GM23338 (cell line): ENCODE measurements at regions not wholly inside any gene's neighbourhood (a gene's known extent, or its start where the extent isn't known, plus 50 kb on each side); places are given as distances from the start of the nearest gene placed in this dataset.

Experiments
- ATAC-seq: fragments of 200-7000 bp; cut with Tn5 transposase; 3 replicates; pipeline ENCODE4 v1.9.1; 2020
- DNase-seq: peaks from one replicate; pipeline ENCODE4 v3.0.0-alpha.2; 2015; ENCODE audit warnings: low spot score
- H2AFZ ChIP-seq: fragments of 200-600 bp; sonication (generic); 2 replicates; pipeline ENCODE4 v1.8.0; 2016; ENCODE audit warnings: antibody characterized with exemption, mild to moderate bottlenecking, moderate library complexity
- H3F3A ChIP-seq: fragments of 200-600 bp; sonication (generic); replicated peaks from 2 replicates; pipeline ENCODE4 v1.8.0; 2017; ENCODE audit warnings: antibody characterized with exemption, mixed run types, low read depth
- H3K27ac ChIP-seq: fragments of 200-600 bp; sonication (generic); 2 replicates; pipeline ENCODE4 v1.6.1; 2016; ENCODE audit warnings: low read depth
- H3K27me3 ChIP-seq: fragments of 200-600 bp; sonication (generic); 2 replicates; pipeline ENCODE4 v1.8.0; 2016; ENCODE audit warnings: mild to moderate bottlenecking, mixed run types, moderate library complexity; ENCODE audit not compliant: insufficient read depth
- H3K36me3 ChIP-seq: fragments of 200-600 bp; sonication (generic); 2 replicates; pipeline ENCODE4 v1.8.0; 2016; ENCODE audit warnings: mild to moderate bottlenecking; ENCODE audit not compliant: insufficient read depth
- H3K4me1 ChIP-seq: fragments of 200-600 bp; sonication (generic); 2 replicates; pipeline ENCODE4 v1.8.0; 2016; ENCODE audit warnings: mild to moderate bottlenecking, moderate library complexity; ENCODE audit not compliant: insufficient read depth
- H3K4me2 ChIP-seq: fragments of 200-600 bp; sonication (generic); 2 replicates; pipeline ENCODE4 v1.7.1; 2017; ENCODE audit warnings: mixed run types
- H3K4me3 ChIP-seq: fragments of 200-600 bp; sonication (generic); 2 replicates; pipeline ENCODE4 v1.6.1; 2016; ENCODE audit warnings: mixed run types
- H3K79me2 ChIP-seq: fragments of 200-600 bp; sonication (generic); replicated peaks from 2 replicates; pipeline ENCODE4 v1.8.0; 2017; ENCODE audit warnings: mild to moderate bottlenecking; ENCODE audit not compliant: insufficient read depth
- H3K9me2 ChIP-seq: fragments of 200-600 bp; sonication (generic); 2 replicates; pipeline ENCODE4 v1.8.0; 2017; ENCODE audit not compliant: insufficient read depth
- H4K20me1 ChIP-seq: fragments of 200-600 bp; sonication (generic); replicated peaks from 2 replicates; pipeline ENCODE4 v1.8.0; 2017; ENCODE audit warnings: mild to moderate bottlenecking; ENCODE audit not compliant: insufficient read depth
- H3K27ac Mint-ChIP-seq: 2 replicates; pipeline ENCODE4 v1.8.0; 2020; ENCODE audit warnings: inconsistent platforms, mild to moderate bottlenecking, moderate library complexity, mixed read lengths
- H3K27me3 Mint-ChIP-seq: 3 replicates; pipeline ENCODE4 v1.8.0; 2022; ENCODE audit warnings: low read depth, mild to moderate bottlenecking, moderate library complexity, mixed read lengths, inconsistent platforms; ENCODE audit not compliant: insufficient read depth, poor library complexity
- H3K36me3 Mint-ChIP-seq: 3 replicates; pipeline ENCODE4 v1.8.0; 2021; ENCODE audit warnings: low read depth, mild to moderate bottlenecking, inconsistent platforms, moderate library complexity, mixed read lengths
- H3K4me1 Mint-ChIP-seq: 3 replicates; pipeline ENCODE4 v1.8.0; 2020; ENCODE audit warnings: mild to moderate bottlenecking, inconsistent platforms, mixed read lengths
- H3K4me3 Mint-ChIP-seq: 3 replicates; pipeline ENCODE4 v1.8.0; 2021; ENCODE audit warnings: moderate library complexity, mild to moderate bottlenecking, inconsistent platforms, mixed read lengths
- H3K9me3 Mint-ChIP-seq: 3 replicates; pipeline ENCODE4 v1.8.0; 2020; ENCODE audit warnings: moderate library complexity, mild to moderate bottlenecking, inconsistent platforms, mixed read lengths
- CREB1 ChIP-seq: fragments of 250-450 bp; sonication (Bioruptor Pico); IDR thresholded peaks from 2 replicates; pipeline ENCODE4 v1.5.0; 2020; ENCODE audit warnings: low read depth, mild to moderate bottlenecking, moderate library complexity
- EZH2 ChIP-seq: fragments of 200-600 bp; sonication (generic); IDR thresholded peaks from one replicate; pipeline ENCODE4 v1.8.0; 2017; ENCODE audit warnings: antibody characterized with exemption, mild to moderate bottlenecking, low read depth; ENCODE audit not compliant: unreplicated experiment
- EZH2phosphoT487 ChIP-seq: fragments of 200-600 bp; sonication (generic); IDR thresholded peaks from one replicate; pipeline ENCODE4 v1.8.1; 2018; ENCODE audit warnings: antibody characterized with exemption; ENCODE audit not compliant: unreplicated experiment
- JUNB ChIP-seq: IDR thresholded peaks from one replicate; pipeline ENCODE4 v1.6.1; 2016; ENCODE audit warnings: antibody characterized with exemption; ENCODE audit not compliant: unreplicated experiment
- NANOG ChIP-seq: IDR thresholded peaks from 2 replicates; pipeline ENCODE4 v1.6.1; 2016; ENCODE audit warnings: antibody characterized with exemption, borderline replicate concordance
- POLR2AphosphoS5 ChIP-seq: IDR thresholded peaks from 2 replicates; pipeline ENCODE4 v1.6.1; 2016; ENCODE audit warnings: antibody characterized with exemption, low read depth
- STAT1 ChIP-seq: IDR thresholded peaks from one replicate; pipeline ENCODE4 v1.6.1; 2016; ENCODE audit warnings: antibody characterized with exemption; ENCODE audit not compliant: unreplicated experiment
- ZNF114 ChIP-seq: fragments of 250-450 bp; sonication (Bioruptor Pico); IDR thresholded peaks from 2 replicates; pipeline ENCODE4 v1.5.0; 2020; ENCODE audit warnings: mild to moderate bottlenecking, moderate library complexity
- ZNF331 ChIP-seq: fragments of 250-450 bp; sonication (Bioruptor Pico); IDR thresholded peaks from 2 replicates; pipeline ENCODE4 v1.5.0; 2020; ENCODE audit warnings: low read depth, mild to moderate bottlenecking, moderate library complexity
- TF ChIP-seq, protein P1 (sequence below): IDR thresholded peaks from 2 replicates; pipeline ENCODE4 v1.6.1; 2016; ENCODE audit warnings: antibody characterized with exemption
- TF ChIP-seq, protein P2 (sequence below), 2 experiments: fragments of 200-600 bp in 1 of 2; sonication (generic) in 1 of 2; conservative IDR thresholded peaks; 2 replicates each; pipeline versions ENCODE4 v1.5.1 to v1.6.1; 2016 to 2017; ENCODE audit warnings: antibody characterized with exemption in 2 of 2, low read depth in 2 of 2, mild to moderate bottlenecking in 2 of 2, moderate library complexity in 1 of 2
- TF ChIP-seq, protein P3 (sequence below): IDR thresholded peaks from one replicate; pipeline ENCODE4 v1.6.1; 2018; ENCODE audit warnings: antibody characterized with exemption; ENCODE audit not compliant: unreplicated experiment
- TF ChIP-seq, protein P4 (sequence below): fragments of 250-450 bp; sonication (Bioruptor Pico); IDR thresholded peaks from 2 replicates; pipeline ENCODE4 v1.5.0; 2020; ENCODE audit warnings: mild to moderate bottlenecking, moderate library complexity

DNA sequence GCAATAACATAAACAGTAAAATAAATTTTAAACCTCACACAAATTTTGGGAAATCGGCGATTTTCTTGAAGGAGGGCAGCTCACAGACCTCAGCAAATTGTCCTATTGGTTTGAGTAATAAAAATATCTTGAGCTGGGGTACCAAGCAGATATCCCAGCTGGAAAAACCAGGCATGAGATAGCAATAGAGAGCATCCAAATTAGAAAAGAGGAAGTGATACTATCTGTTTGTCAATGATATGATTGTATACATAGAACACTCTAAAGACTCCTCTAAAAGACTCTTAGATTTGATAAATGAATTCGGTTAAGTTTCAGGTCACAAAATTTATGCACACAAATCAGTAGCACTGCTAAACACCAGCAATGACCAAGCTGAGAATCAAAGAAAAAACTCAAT is 90.5 kb upstream of the ACTRT1 start:
- ATAC-seq (no peak), DNase-seq (no peak)
- Mint-ChIP-seq H3K4me1 (no peaks in the 10 kb centered on the region), H3K4me3 (no peak overlapping the region), H3K27me3 (no peaks in the 10 kb centered on the region), H3K36me3 (no peaks in the 10 kb centered on the region), H3K9me3 (peaks cover 2% of the 10 kb centered on the region; the same call in 2 of the 3 replicates), H3K27ac (no peak overlapping the region)
- no peak for TF ChIP-seq CREB1
- no peak for TF ChIP-seq EZH2
- TF ChIP-seq, protein P1, sequence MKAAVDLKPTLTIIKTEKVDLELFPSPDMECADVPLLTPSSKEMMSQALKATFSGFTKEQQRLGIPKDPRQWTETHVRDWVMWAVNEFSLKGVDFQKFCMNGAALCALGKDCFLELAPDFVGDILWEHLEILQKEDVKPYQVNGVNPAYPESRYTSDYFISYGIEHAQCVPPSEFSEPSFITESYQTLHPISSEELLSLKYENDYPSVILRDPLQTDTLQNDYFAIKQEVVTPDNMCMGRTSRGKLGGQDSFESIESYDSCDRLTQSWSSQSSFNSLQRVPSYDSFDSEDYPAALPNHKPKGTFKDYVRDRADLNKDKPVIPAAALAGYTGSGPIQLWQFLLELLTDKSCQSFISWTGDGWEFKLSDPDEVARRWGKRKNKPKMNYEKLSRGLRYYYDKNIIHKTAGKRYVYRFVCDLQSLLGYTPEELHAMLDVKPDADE = no peak
- TF ChIP-seq ZNF114 (CRISPR knock-in tag) = no peak
- TF ChIP-seq, protein P2, sequence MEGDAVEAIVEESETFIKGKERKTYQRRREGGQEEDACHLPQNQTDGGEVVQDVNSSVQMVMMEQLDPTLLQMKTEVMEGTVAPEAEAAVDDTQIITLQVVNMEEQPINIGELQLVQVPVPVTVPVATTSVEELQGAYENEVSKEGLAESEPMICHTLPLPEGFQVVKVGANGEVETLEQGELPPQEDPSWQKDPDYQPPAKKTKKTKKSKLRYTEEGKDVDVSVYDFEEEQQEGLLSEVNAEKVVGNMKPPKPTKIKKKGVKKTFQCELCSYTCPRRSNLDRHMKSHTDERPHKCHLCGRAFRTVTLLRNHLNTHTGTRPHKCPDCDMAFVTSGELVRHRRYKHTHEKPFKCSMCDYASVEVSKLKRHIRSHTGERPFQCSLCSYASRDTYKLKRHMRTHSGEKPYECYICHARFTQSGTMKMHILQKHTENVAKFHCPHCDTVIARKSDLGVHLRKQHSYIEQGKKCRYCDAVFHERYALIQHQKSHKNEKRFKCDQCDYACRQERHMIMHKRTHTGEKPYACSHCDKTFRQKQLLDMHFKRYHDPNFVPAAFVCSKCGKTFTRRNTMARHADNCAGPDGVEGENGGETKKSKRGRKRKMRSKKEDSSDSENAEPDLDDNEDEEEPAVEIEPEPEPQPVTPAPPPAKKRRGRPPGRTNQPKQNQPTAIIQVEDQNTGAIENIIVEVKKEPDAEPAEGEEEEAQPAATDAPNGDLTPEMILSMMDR (conservative IDR thresholded peaks at IDR 0.05; ENCODE audit: low read depth in 2 of 2) = no peak
- no peak for TF ChIP-seq ZNF331 (CRISPR knock-in tag)
- TF ChIP-seq JUNB = no peak
- TF ChIP-seq, protein P3, sequence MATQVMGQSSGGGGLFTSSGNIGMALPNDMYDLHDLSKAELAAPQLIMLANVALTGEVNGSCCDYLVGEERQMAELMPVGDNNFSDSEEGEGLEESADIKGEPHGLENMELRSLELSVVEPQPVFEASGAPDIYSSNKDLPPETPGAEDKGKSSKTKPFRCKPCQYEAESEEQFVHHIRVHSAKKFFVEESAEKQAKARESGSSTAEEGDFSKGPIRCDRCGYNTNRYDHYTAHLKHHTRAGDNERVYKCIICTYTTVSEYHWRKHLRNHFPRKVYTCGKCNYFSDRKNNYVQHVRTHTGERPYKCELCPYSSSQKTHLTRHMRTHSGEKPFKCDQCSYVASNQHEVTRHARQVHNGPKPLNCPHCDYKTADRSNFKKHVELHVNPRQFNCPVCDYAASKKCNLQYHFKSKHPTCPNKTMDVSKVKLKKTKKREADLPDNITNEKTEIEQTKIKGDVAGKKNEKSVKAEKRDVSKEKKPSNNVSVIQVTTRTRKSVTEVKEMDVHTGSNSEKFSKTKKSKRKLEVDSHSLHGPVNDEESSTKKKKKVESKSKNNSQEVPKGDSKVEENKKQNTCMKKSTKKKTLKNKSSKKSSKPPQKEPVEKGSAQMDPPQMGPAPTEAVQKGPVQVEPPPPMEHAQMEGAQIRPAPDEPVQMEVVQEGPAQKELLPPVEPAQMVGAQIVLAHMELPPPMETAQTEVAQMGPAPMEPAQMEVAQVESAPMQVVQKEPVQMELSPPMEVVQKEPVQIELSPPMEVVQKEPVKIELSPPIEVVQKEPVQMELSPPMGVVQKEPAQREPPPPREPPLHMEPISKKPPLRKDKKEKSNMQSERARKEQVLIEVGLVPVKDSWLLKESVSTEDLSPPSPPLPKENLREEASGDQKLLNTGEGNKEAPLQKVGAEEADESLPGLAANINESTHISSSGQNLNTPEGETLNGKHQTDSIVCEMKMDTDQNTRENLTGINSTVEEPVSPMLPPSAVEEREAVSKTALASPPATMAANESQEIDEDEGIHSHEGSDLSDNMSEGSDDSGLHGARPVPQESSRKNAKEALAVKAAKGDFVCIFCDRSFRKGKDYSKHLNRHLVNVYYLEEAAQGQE = no peak
- TF ChIP-seq, protein P4, sequence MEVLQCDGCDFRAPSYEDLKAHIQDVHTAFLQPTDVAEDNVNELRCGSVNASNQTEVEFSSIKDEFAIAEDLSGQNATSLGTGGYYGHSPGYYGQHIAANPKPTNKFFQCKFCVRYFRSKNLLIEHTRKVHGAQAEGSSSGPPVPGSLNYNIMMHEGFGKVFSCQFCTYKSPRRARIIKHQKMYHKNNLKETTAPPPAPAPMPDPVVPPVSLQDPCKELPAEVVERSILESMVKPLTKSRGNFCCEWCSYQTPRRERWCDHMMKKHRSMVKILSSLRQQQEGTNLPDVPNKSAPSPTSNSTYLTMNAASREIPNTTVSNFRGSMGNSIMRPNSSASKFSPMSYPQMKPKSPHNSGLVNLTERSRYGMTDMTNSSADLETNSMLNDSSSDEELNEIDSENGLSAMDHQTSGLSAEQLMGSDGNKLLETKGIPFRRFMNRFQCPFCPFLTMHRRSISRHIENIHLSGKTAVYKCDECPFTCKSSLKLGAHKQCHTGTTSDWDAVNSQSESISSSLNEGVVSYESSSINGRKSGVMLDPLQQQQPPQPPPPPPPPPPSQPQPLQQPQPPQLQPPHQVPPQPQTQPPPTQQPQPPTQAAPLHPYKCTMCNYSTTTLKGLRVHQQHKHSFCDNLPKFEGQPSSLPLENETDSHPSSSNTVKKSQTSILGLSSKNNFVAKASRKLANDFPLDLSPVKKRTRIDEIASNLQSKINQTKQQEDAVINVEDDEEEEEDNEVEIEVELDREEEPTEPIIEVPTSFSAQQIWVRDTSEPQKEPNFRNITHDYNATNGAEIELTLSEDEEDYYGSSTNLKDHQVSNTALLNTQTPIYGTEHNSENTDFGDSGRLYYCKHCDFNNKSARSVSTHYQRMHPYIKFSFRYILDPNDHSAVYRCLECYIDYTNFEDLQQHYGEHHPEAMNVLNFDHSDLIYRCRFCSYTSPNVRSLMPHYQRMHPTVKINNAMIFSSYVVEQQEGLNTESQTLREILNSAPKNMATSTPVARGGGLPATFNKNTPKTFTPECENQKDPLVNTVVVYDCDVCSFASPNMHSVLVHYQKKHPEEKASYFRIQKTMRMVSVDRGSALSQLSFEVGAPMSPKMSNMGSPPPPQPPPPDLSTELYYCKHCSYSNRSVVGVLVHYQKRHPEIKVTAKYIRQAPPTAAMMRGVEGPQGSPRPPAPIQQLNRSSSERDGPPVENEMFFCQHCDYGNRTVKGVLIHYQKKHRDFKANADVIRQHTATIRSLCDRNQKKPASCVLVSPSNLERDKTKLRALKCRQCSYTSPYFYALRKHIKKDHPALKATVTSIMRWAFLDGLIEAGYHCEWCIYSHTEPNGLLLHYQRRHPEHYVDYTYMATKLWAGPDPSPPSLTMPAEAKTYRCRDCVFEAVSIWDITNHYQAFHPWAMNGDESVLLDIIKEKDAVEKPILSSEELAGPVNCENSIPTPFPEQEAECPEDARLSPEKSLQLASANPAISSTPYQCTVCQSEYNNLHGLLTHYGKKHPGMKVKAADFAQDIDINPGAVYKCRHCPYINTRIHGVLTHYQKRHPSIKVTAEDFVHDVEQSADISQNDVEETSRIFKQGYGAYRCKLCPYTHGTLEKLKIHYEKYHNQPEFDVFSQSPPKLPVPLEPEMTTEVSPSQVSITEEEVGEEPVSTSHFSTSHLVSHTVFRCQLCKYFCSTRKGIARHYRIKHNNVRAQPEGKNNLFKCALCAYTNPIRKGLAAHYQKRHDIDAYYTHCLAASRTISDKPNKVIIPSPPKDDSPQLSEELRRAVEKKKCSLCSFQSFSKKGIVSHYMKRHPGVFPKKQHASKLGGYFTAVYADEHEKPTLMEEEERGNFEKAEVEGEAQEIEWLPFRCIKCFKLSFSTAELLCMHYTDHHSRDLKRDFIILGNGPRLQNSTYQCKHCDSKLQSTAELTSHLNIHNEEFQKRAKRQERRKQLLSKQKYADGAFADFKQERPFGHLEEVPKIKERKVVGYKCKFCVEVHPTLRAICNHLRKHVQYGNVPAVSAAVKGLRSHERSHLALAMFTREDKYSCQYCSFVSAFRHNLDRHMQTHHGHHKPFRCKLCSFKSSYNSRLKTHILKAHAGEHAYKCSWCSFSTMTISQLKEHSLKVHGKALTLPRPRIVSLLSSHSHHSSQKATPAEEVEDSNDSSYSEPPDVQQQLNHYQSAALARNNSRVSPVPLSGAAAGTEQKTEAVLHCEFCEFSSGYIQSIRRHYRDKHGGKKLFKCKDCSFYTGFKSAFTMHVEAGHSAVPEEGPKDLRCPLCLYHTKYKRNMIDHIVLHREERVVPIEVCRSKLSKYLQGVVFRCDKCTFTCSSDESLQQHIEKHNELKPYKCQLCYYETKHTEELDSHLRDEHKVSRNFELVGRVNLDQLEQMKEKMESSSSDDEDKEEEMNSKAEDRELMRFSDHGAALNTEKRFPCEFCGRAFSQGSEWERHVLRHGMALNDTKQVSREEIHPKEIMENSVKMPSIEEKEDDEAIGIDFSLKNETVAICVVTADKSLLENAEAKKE = no peak
- no peak for TF ChIP-seq EZH2phosphoT487
- TF ChIP-seq STAT1 = no peak
- no peak for TF ChIP-seq POLR2AphosphoS5
- TF ChIP-seq NANOG = no peak
- no peaks in the 10 kb centered on the region for H3K9me2 ChIP-seq
- no peak overlapping the region for H3K4me3 ChIP-seq
- H2AFZ ChIP-seq = no peak overlapping the region
- no peaks in the 10 kb centered on the region for H3K79me2 ChIP-seq
- no peak overlapping the region for H3K27ac ChIP-seq
- no peaks in the 10 kb centered on the region for H4K20me1 ChIP-seq
- H3K36me3 ChIP-seq = no peaks in the 10 kb centered on the region
- no peaks in the 10 kb centered on the region for H3F3A ChIP-seq
- H3K4me1 ChIP-seq = no peaks in the 10 kb centered on the region
- H3K4me2 ChIP-seq = no peak overlapping the region
- H3K27me3 ChIP-seq = no peaks in the 10 kb centered on the region
